ENCODE measurements at regions not wholly inside any gene's neighbourhood (a gene's known extent, or its start where the extent isn't known, plus 50 kb on each side); places are given as distances from the start of the nearest gene placed in this dataset.

DNA sequence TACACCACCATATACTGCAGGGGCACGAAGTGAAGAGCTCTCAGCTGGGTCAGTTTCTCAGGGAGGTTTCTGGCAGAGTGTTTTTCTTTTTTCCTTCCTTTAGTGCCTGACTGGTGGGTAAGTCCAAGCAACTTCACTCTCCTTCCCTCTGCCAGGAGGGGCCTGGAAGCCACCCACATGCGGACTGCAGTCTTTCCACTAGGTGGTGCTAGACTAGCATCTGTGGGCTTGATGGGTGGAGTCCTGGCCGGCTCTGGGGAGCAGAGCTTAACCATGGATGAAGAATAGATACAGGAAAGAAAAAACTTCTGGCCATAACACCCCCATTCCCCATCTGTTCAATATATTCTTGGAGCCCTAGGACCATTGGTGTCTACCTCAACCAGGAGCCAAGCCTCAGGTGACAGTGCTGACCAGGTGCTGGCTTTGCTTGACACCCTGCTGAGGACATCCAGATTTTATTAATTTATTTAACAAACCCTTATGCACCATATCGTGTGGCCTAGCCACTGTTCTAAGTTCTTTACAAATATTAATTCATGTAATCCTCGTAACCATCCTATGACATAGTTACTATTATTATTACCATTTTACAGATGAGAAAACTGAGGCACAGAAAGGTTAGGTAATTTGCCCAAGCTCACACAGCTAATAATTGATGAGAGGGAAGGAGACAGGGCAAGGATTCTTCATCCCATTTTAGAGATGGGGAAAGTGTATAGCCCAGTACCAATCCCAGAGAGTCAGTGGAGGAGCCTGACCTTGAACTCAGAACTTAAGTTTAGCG is 126.7 kb upstream of the CSF3R start:
- DNase-seq (ENCODE audit: low read depth): peak; percentile 24

DNA sequence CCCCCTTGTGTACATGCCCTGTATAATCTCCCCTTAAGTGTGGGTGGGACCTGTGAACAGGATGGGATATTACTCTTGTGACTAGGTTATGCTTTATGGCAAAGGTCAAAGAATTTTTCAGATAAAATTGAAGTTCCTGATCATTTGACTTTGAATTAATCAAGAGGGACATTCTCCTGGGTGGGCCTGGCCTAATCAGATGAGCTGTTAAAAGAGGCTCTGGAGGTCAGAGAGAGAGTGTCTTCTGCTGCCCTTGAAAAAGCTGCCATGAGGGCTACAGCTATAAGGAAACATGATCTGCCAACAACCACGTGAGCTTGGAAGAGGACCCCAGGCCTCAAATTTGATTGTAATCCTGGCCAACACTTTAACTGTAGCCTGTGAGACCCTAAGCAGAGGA is 125.6 kb upstream of the CSF3R start:
- no peak for DNase-seq (ENCODE audit: low read depth)

- DNase-seq (ENCODE audit: low read depth): no peak
Measured at GRCh38 chr1:36607263-36607651, 124.5 kb upstream of the CSF3R start.

DNA sequence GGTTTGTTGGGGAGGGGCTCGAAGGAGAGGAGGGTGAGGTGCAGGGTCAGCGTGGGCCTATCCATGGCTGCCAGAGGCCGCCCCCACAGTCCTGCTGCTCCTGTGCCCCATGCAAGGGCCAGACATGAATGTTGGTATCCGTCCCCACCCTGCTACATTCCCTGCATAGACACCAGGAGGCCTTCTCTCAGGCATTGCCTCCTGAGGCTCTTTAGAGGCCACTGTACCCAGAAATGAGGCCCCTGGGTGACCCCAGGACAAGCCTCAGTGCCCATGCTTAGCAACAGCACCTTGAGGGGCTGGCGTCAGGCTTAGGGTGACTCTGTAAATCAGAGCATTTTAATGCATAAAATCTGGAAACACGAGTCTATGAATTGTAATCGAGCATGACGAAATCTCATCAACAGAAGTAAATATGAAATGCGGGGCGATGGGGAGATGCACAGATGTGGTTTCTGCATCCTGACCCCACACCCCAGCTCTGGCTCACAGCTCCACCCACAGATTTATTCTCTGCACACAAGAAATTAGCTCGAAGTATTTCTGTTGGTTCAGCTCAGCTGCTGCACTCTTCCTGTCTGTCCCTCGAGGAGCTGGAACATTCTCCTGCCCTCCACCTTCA is 124.0 kb upstream of the CSF3R start:
- no peak for DNase-seq (ENCODE audit: low read depth)

- no peak for DNase-seq (ENCODE audit: low read depth)
Measured at GRCh38 chr1:36605942-36606640, 123.4 kb upstream of the CSF3R start.

DNA sequence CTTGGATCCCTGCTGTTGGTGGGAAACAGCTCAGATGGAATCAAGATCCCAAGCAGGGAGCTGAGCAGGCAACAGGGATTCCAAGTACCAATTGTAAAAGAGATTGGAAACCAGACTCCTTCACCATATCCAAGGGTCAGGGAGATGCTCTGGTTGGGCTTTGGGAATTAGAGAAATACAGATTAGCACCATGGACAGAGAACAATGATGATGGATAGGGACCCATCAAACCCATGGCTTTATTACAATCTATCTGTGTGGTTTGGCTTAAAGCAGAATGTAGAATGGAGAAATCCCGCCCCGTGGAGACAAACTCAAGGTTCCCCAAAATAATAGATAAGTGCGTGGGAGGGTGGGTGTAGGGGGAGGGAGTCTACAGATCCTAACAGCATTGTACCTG is 120.7 kb upstream of the CSF3R start:
- peak; percentile 13 for DNase-seq (ENCODE audit: low read depth)

- no peak for DNase-seq (ENCODE audit: low read depth)
Measured at GRCh38 chr1:36602184-36602583, 119.5 kb upstream of the CSF3R start.

DNA sequence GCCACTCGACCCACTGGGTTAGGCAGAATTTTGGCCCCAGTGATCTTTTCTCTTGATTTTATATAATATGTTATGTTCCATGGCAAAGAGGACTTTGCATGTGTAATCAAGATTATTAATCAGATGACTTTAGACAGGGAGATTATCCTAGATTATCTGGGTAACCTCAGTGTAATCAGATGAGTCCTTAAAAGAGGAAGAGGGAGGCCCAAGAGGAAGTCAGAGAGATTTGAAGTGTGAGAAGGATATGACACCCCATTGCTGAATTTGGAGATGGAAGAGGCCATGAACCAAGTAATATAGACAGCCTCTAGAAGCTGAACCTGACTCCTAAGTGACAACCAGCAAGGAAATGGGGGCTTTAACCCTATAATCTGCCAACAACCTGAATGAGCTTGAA is 117.1 kb upstream of the CSF3R start:
- no peak for DNase-seq (ENCODE audit: low read depth)

DNA sequence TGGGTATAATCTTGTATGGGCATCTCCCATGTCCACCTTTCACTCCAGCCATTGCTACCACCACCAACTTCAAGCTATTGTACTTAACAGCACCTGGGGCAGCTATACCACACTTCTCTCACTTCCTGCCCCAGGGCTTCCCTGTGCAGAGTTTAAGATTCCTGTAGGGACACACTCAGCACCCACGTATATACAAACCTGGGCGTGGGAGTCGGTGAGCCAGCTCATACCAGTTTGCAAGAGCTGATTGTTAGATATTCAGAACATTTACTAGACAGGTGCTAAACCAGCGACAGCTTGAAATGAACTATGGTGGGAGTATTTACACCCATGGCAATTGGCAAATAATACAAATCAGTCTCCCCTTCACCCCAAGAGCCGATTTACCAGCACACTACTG is 114.8 kb upstream of the CSF3R start:
- DNase-seq (ENCODE audit: low read depth): no peak

DNA sequence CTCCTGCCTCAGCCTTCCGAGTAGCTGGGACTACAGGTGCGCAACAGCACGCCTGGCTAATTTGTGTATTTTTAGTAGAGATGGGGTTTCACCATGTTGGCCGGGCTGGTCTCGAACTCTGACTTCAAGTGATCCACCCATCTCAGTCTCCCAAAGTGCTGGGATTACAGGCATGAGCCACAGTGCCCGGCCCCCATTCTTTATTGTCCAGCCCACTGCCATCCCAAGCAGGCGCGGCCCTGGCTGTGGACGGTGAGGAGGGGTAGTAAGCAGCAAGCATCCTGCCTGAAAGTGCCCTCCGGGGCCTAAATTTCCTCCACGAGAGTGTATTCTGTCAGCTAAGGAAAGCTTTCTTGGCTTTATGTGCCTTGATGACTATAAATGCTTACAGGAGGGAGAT is 113.2 kb upstream of the CSF3R start:
- no peak for DNase-seq (ENCODE audit: low read depth)

GRCh38 chr1:36595349-36595748 is 112.6 kb upstream of the CSF3R start:
- DNase-seq (ENCODE audit: low read depth): no peak

DNA sequence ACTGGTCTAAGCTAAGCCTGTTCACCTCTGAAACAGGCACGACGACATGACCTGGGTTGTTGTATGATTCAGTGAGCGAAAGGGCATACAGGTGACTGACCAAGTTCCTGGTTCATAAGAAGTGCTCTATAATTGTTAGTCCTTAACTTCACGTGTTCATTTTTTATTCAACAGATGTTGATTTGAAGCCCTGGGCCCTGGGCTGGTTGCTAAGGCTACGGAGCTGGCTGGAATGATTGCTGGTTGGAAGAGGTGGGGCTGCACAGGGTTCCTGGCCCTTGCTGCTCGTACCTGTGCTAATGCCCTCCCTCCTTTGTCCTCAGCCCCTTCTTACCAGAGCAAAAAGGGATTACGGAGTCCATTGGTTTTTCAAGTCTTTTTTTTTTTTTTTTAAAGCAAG is 111.3 kb upstream of the CSF3R start:
- no peak for DNase-seq (ENCODE audit: low read depth)

GRCh38 chr1:36591278-36591677 is 108.6 kb upstream of the CSF3R start:
- DNase-seq (ENCODE audit: low read depth): no peak

DNA sequence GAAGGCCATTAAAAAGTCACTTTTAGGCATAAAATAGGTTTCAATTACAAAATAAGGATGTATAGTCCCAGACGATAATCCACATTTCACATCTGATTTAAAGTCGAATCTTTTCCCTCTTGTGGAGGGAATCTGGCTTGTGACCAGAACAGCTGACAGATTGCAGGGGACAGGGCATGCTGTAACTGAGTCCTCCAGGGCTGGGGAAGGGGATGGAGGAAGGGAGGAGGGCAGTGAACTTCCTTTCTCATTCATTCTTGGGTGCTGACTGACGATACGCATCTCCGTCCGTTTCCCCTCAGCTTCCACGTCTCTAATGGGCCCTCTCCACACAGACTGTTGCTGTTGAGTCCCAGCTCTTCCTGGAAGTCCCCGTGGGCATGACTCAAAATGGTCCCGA is 108.1 kb upstream of the CSF3R start:
- no peak for DNase-seq (ENCODE audit: low read depth)

DNA sequence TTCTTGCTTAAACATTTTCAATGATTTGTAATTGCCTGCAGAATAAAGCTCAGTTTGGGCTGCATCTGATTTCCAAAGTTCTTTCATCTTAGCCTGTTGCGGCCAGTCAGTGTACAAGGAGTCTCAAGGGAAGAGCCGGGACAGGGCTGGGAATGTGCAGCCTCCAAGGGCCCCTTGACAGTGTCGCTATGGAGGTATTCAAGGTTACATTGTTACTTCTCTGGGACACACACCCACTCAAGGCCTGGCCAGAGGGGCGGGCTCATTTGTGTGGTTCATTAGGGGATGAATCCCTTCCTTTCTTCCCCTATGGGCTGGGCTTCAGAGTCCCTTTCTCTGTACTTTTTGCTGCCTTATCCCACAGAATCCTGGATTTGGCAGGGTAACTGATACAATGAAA is 107.6 kb upstream of the CSF3R start:
- DNase-seq (ENCODE audit: low read depth): no peak

DNA sequence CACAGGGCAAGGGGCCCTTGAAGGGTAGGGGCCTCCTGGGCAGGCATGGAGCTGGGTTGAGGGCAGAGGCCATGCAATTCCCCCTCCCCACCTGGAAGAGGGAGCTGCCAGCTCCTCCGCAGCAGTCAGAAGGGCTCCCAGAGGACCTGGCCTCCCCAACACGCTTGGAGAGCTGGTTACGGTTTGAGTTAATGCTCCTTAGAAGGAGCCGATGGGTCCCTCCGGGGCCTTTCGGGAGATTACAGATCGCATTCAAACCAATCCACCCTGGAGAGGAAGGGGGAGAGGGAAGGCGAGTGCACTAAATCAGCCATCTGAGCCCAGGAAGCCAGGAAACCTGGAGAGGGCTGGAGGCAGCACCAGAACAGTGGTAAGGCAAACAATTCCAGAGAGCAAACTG is 106.3 kb upstream of the CSF3R start:
- DNase-seq (ENCODE audit: low read depth): no peak

GRCh38 chr1:36585569-36586548 is 103.1 kb upstream of the CSF3R start:
- DNase-seq (ENCODE audit: low read depth): no peak

DNA sequence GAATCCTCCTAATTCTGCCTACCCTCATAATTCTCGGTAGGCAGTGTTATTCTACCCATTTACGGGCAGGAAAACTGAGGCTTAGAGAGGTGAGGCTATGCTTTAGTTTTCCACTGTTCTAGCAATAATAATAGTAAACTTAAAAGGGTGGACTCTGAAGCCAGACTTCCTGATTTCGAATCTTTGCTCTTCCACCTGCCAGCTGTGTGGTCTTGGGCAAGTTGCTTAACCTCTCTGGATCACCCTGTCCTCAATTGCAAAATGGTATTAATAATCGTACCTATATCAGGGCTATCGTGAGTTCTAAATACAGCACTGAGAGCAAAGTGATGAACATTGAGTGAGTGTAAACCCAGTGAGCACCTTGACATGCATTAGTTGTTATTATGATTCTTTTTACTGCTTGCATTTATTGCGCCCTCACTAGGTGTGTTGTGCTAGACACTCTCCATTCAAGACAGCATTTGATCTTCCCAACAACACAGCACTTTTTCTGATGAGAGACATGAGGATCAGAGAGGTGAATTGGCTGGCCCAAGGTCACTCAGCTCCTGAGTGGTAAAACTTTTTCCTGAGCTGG is 102.3 kb upstream of the CSF3R start:
- DNase-seq (ENCODE audit: low read depth): no peak

DNA sequence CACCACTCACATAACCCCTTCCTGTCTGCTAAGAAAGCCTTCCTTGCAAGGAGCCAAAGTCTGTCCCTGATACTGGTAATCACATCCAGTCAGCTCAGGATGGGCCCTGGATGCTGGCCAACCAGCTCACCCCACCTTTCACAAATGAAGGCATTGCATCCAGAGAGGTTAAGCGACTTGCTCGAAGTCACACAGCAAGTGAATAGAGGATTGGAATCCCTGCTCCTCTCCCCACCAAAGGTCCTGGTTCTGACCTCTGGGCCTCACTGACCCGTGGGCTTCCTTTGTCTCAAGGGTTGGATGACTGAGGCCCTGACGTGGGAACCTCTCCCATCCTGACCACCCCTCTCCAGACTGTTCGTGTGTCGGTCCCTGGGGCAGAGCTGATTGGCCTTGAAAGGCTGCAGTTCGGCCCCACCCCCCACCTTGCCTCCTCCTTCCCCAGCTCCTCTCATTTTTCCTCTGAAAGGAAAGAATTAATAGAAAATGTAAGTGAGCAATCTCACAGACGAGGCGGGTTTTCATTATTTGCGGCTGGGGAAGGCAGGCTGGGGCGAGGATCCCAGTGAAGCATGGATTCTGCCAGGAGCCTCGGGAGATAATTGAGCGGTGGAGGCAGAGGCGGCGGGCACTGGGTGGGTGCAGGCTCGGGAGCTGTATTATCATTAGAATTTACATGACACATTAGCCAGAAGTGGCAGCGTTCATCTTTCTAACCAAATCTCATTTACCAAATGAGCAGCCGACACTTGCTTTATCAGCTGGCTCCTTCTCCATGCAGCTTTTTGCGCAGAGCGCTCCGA is 101.5 kb upstream of the CSF3R start:
- no peak for DNase-seq (ENCODE audit: low read depth)

GRCh38 chr1:36583080-36583479 is 100.4 kb upstream of the CSF3R start:
- no peak for DNase-seq (ENCODE audit: low read depth)

Measured in myocyte (in vitro differentiated cells).